ENCODE measurements at regions not wholly inside any gene's neighbourhood (a gene's known extent, or its start where the extent isn't known, plus 50 kb on each side); places are given as distances from the start of the nearest gene placed in this dataset.

DNA sequence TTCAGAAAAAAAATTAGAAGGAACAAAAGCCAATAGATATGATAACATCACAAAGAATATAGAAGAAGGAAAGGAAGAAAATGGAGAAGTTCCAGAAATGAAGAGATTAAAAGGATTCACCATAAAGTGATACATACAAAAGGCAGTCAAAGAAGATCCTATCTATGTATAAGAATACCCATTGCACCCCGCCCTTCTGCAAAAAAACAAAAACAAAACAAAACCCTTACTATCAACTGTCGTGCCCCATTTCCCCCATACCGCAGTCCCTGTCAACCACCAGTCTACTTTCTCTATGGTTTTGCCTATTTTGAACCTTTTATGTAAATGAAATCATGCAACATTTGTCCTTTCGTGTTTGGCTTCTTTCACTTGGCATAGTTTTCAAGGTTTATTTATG, 385.6 kb downstream of the PRDM5 start:
- no peak overlapping the region for H3K4me2 ChIP-seq (ENCODE audit: low read depth, low read length, poor library complexity, severe bottlenecking)

DNA sequence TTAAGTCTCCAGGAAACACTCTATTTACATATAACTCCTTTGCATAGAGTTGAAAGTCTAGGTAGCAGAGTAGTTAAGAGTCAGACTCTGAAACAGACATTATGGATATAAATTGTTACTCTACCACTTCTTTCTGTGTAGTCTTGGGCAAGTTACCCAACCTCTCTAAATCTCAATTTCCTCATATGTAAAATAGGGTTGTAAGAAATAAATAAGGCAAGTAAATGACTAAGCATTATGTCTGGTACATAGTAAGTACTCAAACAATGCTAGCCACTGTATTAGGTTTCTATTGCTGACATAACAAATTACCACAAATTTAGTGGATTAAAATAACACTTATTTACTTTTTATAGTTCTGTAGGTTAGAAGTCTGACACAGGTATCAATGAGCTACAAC, 394.1 kb downstream of the PRDM5 start:
- Histone ChIP-seq H3F3A (ENCODE audit: low read depth) (no peaks in the 10 kb centered on the region), H3K27me3 (ENCODE audit: insufficient read depth, low read length, poor library complexity, severe bottlenecking) (no peaks in the 10 kb centered on the region), H2AFZ (ENCODE audit: low read length) (no peak overlapping the region), H3K36me3 (ENCODE audit: insufficient read depth, low read length) (no peaks in the 10 kb centered on the region), H3K4me1 (ENCODE audit: insufficient read depth, low read length, poor library complexity, severe bottlenecking) (no peaks in the 10 kb centered on the region), H3K9me2 (replicated peaks; ENCODE audit: low read depth, low read length) (no peaks in the 10 kb centered on the region), H3K4me2 (ENCODE audit: low read depth, low read length, poor library complexity, severe bottlenecking) (no peak overlapping the region), H3K79me2 (ENCODE audit: insufficient read depth, low read length) (no peaks in the 10 kb centered on the region), H3K9me3 (ENCODE audit: insufficient read depth, low read depth, low read length) (no peaks in the 10 kb centered on the region), H3K9ac (ENCODE audit: low read depth, low read length, poor library complexity, severe bottlenecking) (no peak overlapping the region), H4K20me1 (ENCODE audit: insufficient read depth, low read length, poor library complexity, severe bottlenecking) (no peaks in the 10 kb centered on the region), H3K4me3 (ENCODE audit: low read length, poor library complexity, severe bottlenecking) (no peak overlapping the region)
- TF ChIP-seq EZH2phosphoT487 (IDR thresholded peaks at IDR 0.05; ENCODE audit: borderline replicate concordance), result no peak
- TF ChIP-seq, protein P1, sequence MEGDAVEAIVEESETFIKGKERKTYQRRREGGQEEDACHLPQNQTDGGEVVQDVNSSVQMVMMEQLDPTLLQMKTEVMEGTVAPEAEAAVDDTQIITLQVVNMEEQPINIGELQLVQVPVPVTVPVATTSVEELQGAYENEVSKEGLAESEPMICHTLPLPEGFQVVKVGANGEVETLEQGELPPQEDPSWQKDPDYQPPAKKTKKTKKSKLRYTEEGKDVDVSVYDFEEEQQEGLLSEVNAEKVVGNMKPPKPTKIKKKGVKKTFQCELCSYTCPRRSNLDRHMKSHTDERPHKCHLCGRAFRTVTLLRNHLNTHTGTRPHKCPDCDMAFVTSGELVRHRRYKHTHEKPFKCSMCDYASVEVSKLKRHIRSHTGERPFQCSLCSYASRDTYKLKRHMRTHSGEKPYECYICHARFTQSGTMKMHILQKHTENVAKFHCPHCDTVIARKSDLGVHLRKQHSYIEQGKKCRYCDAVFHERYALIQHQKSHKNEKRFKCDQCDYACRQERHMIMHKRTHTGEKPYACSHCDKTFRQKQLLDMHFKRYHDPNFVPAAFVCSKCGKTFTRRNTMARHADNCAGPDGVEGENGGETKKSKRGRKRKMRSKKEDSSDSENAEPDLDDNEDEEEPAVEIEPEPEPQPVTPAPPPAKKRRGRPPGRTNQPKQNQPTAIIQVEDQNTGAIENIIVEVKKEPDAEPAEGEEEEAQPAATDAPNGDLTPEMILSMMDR (conservative IDR thresholded peaks at IDR 0.05; ENCODE audit: low read length), result no peak

More for the DNA sequence above, 385.6 kb downstream of the PRDM5 start:
- Histone ChIP-seq H3K9me3 (ENCODE audit: insufficient read depth, low read depth, low read length) (no peaks in the 10 kb centered on the region), H3K27me3 (ENCODE audit: insufficient read depth, low read length, poor library complexity, severe bottlenecking) (no peaks in the 10 kb centered on the region), H3K9ac (ENCODE audit: low read depth, low read length, poor library complexity, severe bottlenecking) (no peak overlapping the region), H3K9me2 (replicated peaks; ENCODE audit: low read depth, low read length) (no peaks in the 10 kb centered on the region), H3K4me1 (ENCODE audit: insufficient read depth, low read length, poor library complexity, severe bottlenecking) (no peaks in the 10 kb centered on the region), H4K20me1 (ENCODE audit: insufficient read depth, low read length, poor library complexity, severe bottlenecking) (no peaks in the 10 kb centered on the region), H2AFZ (ENCODE audit: low read length) (no peak overlapping the region), H3K4me3 (ENCODE audit: low read length, poor library complexity, severe bottlenecking) (no peak overlapping the region), H3F3A (ENCODE audit: low read depth) (no peaks in the 10 kb centered on the region), H3K36me3 (ENCODE audit: insufficient read depth, low read length) (no peaks in the 10 kb centered on the region), H3K79me2 (ENCODE audit: insufficient read depth, low read length) (no peaks in the 10 kb centered on the region)
- TF ChIP-seq, protein P1 (conservative IDR thresholded peaks at IDR 0.05; ENCODE audit: low read length), result no peak
- no peak for TF ChIP-seq EZH2phosphoT487 (IDR thresholded peaks at IDR 0.05; ENCODE audit: borderline replicate concordance)

DNA sequence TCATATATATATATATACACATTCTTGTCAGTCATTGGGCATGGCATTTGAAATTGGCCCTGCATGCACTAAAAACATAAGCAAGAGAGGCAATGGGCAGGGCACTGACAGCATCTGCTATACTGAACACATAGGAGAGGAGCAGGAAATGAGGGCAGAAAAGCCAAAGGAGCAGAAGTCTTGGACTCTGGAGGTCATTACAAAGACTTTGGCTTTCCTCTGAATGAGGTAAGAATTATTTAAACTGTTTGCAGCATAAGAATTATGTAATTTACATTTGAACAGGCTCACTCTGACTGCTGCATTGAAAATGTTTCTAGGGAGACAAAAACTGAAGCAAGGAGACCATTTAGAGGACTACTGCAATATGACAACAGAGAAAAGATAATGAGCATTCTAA, 396.5 kb downstream of the PRDM5 start:
- Histone ChIP-seq H3K4me3 (ENCODE audit: low read length, poor library complexity, severe bottlenecking) (no peak overlapping the region), H3K4me2 (ENCODE audit: low read depth, low read length, poor library complexity, severe bottlenecking) (no peak overlapping the region), H3K27me3 (ENCODE audit: insufficient read depth, low read length, poor library complexity, severe bottlenecking) (no peaks in the 10 kb centered on the region), H3K79me2 (ENCODE audit: insufficient read depth, low read length) (no peaks in the 10 kb centered on the region), H3K9ac (ENCODE audit: low read depth, low read length, poor library complexity, severe bottlenecking) (no peak overlapping the region), H3K4me1 (ENCODE audit: insufficient read depth, low read length, poor library complexity, severe bottlenecking) (no peaks in the 10 kb centered on the region), H3K36me3 (ENCODE audit: insufficient read depth, low read length) (no peaks in the 10 kb centered on the region), H3F3A (ENCODE audit: low read depth) (no peaks in the 10 kb centered on the region), H2AFZ (ENCODE audit: low read length) (no peak overlapping the region), H3K9me3 (ENCODE audit: insufficient read depth, low read depth, low read length) (no peaks in the 10 kb centered on the region), H3K9me2 (replicated peaks; ENCODE audit: low read depth, low read length) (no peaks in the 10 kb centered on the region), H4K20me1 (ENCODE audit: insufficient read depth, low read length, poor library complexity, severe bottlenecking) (no peaks in the 10 kb centered on the region)
- TF ChIP-seq, protein P1 (conservative IDR thresholded peaks at IDR 0.05; ENCODE audit: low read length), result no peak
- no peak for TF ChIP-seq EZH2phosphoT487 (IDR thresholded peaks at IDR 0.05; ENCODE audit: borderline replicate concordance)

All from Loucy (cell line).